ENCODE measurements at regions not wholly inside any gene's neighbourhood (a gene's known extent, or its start where the extent isn't known, plus 50 kb on each side); places are given as distances from the start of the nearest gene placed in this dataset.

- Histone ChIP-seq H3K4me3 (no peak overlapping the region), H3K36me3 (ENCODE audit: low read depth, missing control alignments) (no peaks in the 10 kb centered on the region), H3K27ac (no peak overlapping the region), H3K9me3 (no peaks in the 10 kb centered on the region), H3K27me3 (no peaks in the 10 kb centered on the region), H3K4me1 (no peaks in the 10 kb centered on the region)
- TF ChIP-seq CTCF (IDR thresholded peaks at IDR 0.05), result no peak
- TF ChIP-seq POLR2A (IDR thresholded peaks at IDR 0.05), result no peak
- no peak for DNase-seq
- intact Hi-C loops (cut with DNase I; ENCODE audit: low total_unique reads), result no loop called here
- WGBS, 2 donors, result 78 to 80% methylated on average over 2 of the region's 2 CpGs
Measured at GRCh38 chr6:96469312-96469711, 52.3 kb upstream of the UFL1 start.

DNA sequence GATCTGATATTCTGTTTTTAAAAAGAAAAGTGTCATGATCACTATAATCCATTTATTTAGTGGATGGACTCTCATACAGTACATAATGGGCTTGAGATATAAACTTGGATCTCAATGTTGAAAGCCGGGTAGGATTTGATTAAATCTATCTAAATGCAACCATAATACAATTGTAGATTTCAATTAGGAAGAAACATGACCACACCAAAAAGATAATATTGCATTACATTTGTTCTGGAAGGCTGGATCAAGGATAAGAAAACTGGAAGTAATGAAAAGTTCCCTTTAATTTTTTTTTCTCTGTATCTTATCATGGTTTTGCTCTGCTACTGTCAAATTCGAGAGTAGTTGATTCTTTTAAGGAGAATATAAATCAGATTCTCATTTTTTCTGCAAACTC is 51.3 kb upstream of the UFL1 start:
- H3K27me3 ChIP-seq, result no peaks in the 10 kb centered on the region
- no peak overlapping the region for H3K27ac ChIP-seq
- H3K4me3 ChIP-seq, result no peak overlapping the region
- TF ChIP-seq CTCF (IDR thresholded peaks at IDR 0.05), result no peak
- TF ChIP-seq POLR2A (IDR thresholded peaks at IDR 0.05), result no peak
- no peak for DNase-seq
- no peaks in the 10 kb centered on the region for H3K4me1 ChIP-seq
- H3K9me3 ChIP-seq, result no peaks in the 10 kb centered on the region
- no peaks in the 10 kb centered on the region for H3K36me3 ChIP-seq (ENCODE audit: low read depth, missing control alignments)
- WGBS, 2 donors, result 50 to 59% methylated on average over 2 of the region's 2 CpGs
- intact Hi-C loops (cut with DNase I; ENCODE audit: low total_unique reads), result no loop called here

Small RNA genes lying in the stretch of these regions (small RNA-seq; reads per million reads assigned to genes)
- gene RN7SL797P, result 0 reads per million in 2 donors

Data from testis (tissue), 2 donors.